Endothelial cell of umbilical vein (primary cell): ENCODE measurements at regions not wholly inside any gene's neighbourhood (a gene's known extent, or its start where the extent isn't known, plus 50 kb on each side); places are given as distances from the start of the nearest gene placed in this dataset.

ENCODE experiments used
- BruUV-seq: library from RNA; stranded (reverse); fragments of 400-500 nt; replicated peaks from 2 replicates; lab custom pipeline; 2021; lab: Mats Ljungman, UMichigan
- CTCF ChIA-PET: fragments of 300-600, 350-600 bp; sonication (Branson Sonifier 250); formaldehyde crosslinking; loops from one replicate; lab custom pipeline; 2021; ENCODE audit warnings: antibody characterized with exemption, inconsistent platforms; lab: Charles Lee
- POLR2A ChIA-PET: fragments of 300-600, 350-600 bp; sonication (Branson Sonifier 250); formaldehyde crosslinking; loops from one replicate; lab custom pipeline; 2021; ENCODE audit warnings: antibody characterized with exemption, inconsistent platforms; lab: Charles Lee
- DNase-seq: peaks from one replicate; pipeline ENCODE4 v3.0.0-alpha.2; 2011; ENCODE audit warnings: low read depth, low spot score
- FAIRE-seq: peaks from 2 replicates; lab custom pipeline; 2011; peaks lifted over from hg19 to GRCh38; lab: Jason Lieb, UNC
- H2AFZ ChIP-seq: 2 replicates; pipeline ENCODE4 v1.6.0; 2012; ENCODE audit warnings: low read depth, low read length, control low read depth, inconsistent platforms
- H3K27ac ChIP-seq: 2 replicates; pipeline ENCODE4 v1.5.1; 2011; ENCODE audit warnings: low read depth, mild to moderate bottlenecking, control low read depth, low read length, moderate library complexity; ENCODE audit not compliant: insufficient read depth
- H3K27me3 ChIP-seq, 2 experiments: 2 replicates each; pipeline versions ENCODE4 v1.6.0 to v1.6.1; 2011; ENCODE audit warnings: low read length in 2 of 2, mixed read lengths in 1 of 2; ENCODE audit not compliant: control insufficient read depth in 2 of 2, insufficient read depth in 2 of 2
- H3K36me3 ChIP-seq, 2 experiments: 2 replicates in 1 of 2; 3 replicates in 1 of 2; pipeline ENCODE4 v1.5.1; 2011; ENCODE audit warnings: low read length in 2 of 2, mild to moderate bottlenecking in 1 of 2, moderate library complexity in 1 of 2; ENCODE audit not compliant: control insufficient read depth in 2 of 2, insufficient read depth in 2 of 2; ENCODE audit errors: extremely low read depth in 1 of 2
- H3K4me1 ChIP-seq: 3 replicates; pipeline ENCODE4 v1.5.1; 2011; ENCODE audit warnings: mild to moderate bottlenecking, low read length; ENCODE audit not compliant: control insufficient read depth, insufficient read depth; ENCODE audit errors: extremely low read depth
- H3K4me2 ChIP-seq: 2 replicates; pipeline ENCODE4 v1.6.1; 2011; ENCODE audit warnings: low read length, control low read depth, mixed read lengths; ENCODE audit not compliant: insufficient read depth
- H3K4me3 ChIP-seq, 3 experiments: fragments of 200-600 bp in 1 of 3; sonication (generic), shearing (Covaris generic) in 1 of 3; replicated peaks in 1 of 3; 2 replicates each; pipeline ENCODE4 v1.5.1; 2011 to 2016; ENCODE audit warnings: control low read depth in 3 of 3, low read length in 3 of 3, mild to moderate bottlenecking in 2 of 3, inconsistent platforms in 1 of 3, low read depth in 1 of 3, moderate library complexity in 1 of 3; ENCODE audit not compliant: insufficient read depth in 1 of 3
- H3K79me2 ChIP-seq: 2 replicates; pipeline ENCODE4 v1.6.0; 2012; ENCODE audit warnings: low read length, inconsistent platforms; ENCODE audit not compliant: control insufficient read depth, insufficient read depth
- H3K9ac ChIP-seq: replicated peaks from 2 replicates; pipeline ENCODE3; 2011; ENCODE audit warnings: low read length, control low read depth; ENCODE audit not compliant: insufficient read depth; ENCODE audit errors: extremely low read depth
- H3K9me1 ChIP-seq: replicated peaks from 3 replicates; pipeline ENCODE4 v1.6.0; 2011; ENCODE audit warnings: mild to moderate bottlenecking, low read length; ENCODE audit not compliant: control insufficient read depth, insufficient read depth; ENCODE audit errors: extremely low read depth
- H3K9me3 ChIP-seq: replicated peaks from 2 replicates; pipeline ENCODE4 v1.5.1; 2012; ENCODE audit warnings: low read length, inconsistent platforms; ENCODE audit not compliant: control insufficient read depth, insufficient read depth
- H4K20me1 ChIP-seq: replicated peaks from 2 replicates; pipeline ENCODE3; 2011; ENCODE audit warnings: mild to moderate bottlenecking, low read length; ENCODE audit not compliant: control insufficient read depth, insufficient read depth; ENCODE audit errors: extremely low read depth
- CTCF ChIP-seq, 2 donors: IDR thresholded peaks; 1 replicate in 1 of 2; 2 replicates in 1 of 2; pipeline ENCODE4 v1.5.1; 2011; ENCODE audit warnings: low read length in 2 of 2, mild to moderate bottlenecking in 2 of 2, moderate library complexity in 2 of 2, control low read depth in 1 of 2, inconsistent platforms in 1 of 2, low read depth in 1 of 2; ENCODE audit not compliant: insufficient read depth in 1 of 2; ENCODE audit errors: extremely low read depth in 1 of 2
- EZH2 ChIP-seq: IDR thresholded peaks from 2 replicates; pipeline ENCODE4 v1.6.1; 2012; ENCODE audit warnings: borderline replicate concordance, low read depth, mild to moderate bottlenecking, moderate library complexity, low read length, inconsistent platforms; ENCODE audit not compliant: severe bottlenecking
- FOS ChIP-seq: IDR thresholded peaks from 2 replicates; pipeline ENCODE4 v1.6.1; 2011; ENCODE audit warnings: mild to moderate bottlenecking, low read length, moderate library complexity, borderline replicate concordance; ENCODE audit not compliant: insufficient read depth
- GATA2 ChIP-seq: IDR thresholded peaks from 2 replicates; pipeline ENCODE4 v1.7.0; 2011; ENCODE audit warnings: low read depth, mild to moderate bottlenecking, moderate library complexity, mixed read lengths, low read length; ENCODE audit not compliant: insufficient read length, insufficient read depth
- JUN ChIP-seq: IDR thresholded peaks from 2 replicates; pipeline ENCODE4 v1.6.1; 2011; ENCODE audit warnings: borderline replicate concordance, low read depth; ENCODE audit not compliant: insufficient read length, insufficient read depth
- MAX ChIP-seq: IDR thresholded peaks from 2 replicates; pipeline ENCODE4 v1.6.1; 2011; ENCODE audit not compliant: insufficient read depth, insufficient read length
- MYC ChIP-seq: IDR thresholded peaks from one replicate; pipeline ENCODE4 v1.6.1; 2011; ENCODE audit warnings: mild to moderate bottlenecking, low read depth, low read length
- POLR2A ChIP-seq: IDR thresholded peaks from 2 replicates; pipeline ENCODE4 v1.6.1; 2012; ENCODE audit warnings: low read depth, mild to moderate bottlenecking, control low read depth, low read length
- POLR2AphosphoS5 ChIP-seq: IDR thresholded peaks from 2 replicates; pipeline ENCODE4 v1.6.1; 2012; ENCODE audit warnings: low read depth, mild to moderate bottlenecking, control low read depth, low read length, moderate library complexity; ENCODE audit not compliant: insufficient read depth
- dilution Hi-C: fragments of 300-500 bp; cut with MboI; formaldehyde crosslinking; loops from one replicate; pipeline ENCODE4 v1.15.0; 2019; ENCODE audit warnings: low sequenced_read_pairs; ENCODE audit not compliant: extremely low pct_ligation_motif_present
- intact Hi-C: fragments of 100-400 bp; cut with micrococcal nuclease; formaldehyde crosslinking; loops from one replicate; pipeline ENCODE4 v1.10.0; 2022

- dilution Hi-C loops (no loop called here), intact Hi-C loops (no loop called here)
- ChIA-PET POLR2A (no interaction called here), CTCF (no interaction called here)
- Histone ChIP-seq H3K79me2 (no peaks in the 10 kb centered on the region), H3K4me3 (no peak overlapping the region), H2AFZ (no peak overlapping the region), H3K4me2 (no peak overlapping the region), H3K27ac (no peak overlapping the region), H4K20me1 (no peaks in the 10 kb centered on the region), H3K36me3 (no peaks in the 10 kb centered on the region), H3K9me1 (no peaks in the 10 kb centered on the region), H3K27me3 (no peaks in the 10 kb centered on the region), H3K9ac (no peak overlapping the region), H3K4me1 (no peaks in the 10 kb centered on the region), H3K9me3 (peaks cover 9% of the 10 kb centered on the region)
- DNase-seq (no peak), FAIRE-seq (no peak)
- no peak for TF ChIP-seq FOS
- no peak for TF ChIP-seq POLR2AphosphoS5
- TF ChIP-seq MYC = no peak
- no peak for TF ChIP-seq GATA2
- no peak for TF ChIP-seq MAX
- no peak for TF ChIP-seq CTCF (IDR thresholded peaks at IDR 0.05; ENCODE audit: extremely low read depth in 1 of 2, insufficient read depth in 1 of 2, low read depth in 1 of 2, low read length in 2 of 2)
- TF ChIP-seq POLR2A = no peak
- TF ChIP-seq EZH2 = no peak
- TF ChIP-seq JUN = no peak
- BruUV-seq = no TSS peak
Measured at GRCh38 chr2:136665736-136666135, 99.6 kb upstream of the THSD7B start.
